Type B pancreatic cell (in vitro differentiated cells): ENCODE measurements at regions not wholly inside any gene's neighbourhood (a gene's known extent, or its start where the extent isn't known, plus 50 kb on each side); places are given as distances from the start of the nearest gene placed in this dataset.

Experiments
- DNase-seq: peaks from one replicate; pipeline ENCODE4 v3.0.0; 2021; ENCODE audit warnings: mixed read lengths; ENCODE audit not compliant: unreplicated experiment; ENCODE audit errors: extremely low spot score
- H3K27ac Mint-ChIP-seq: 2 replicates; pipeline ENCODE4 v1.8.0; 2021; ENCODE audit warnings: mild to moderate bottlenecking, mixed read lengths
- H3K27me3 Mint-ChIP-seq: 2 replicates; pipeline ENCODE4 v1.8.0; 2021; ENCODE audit warnings: mixed read lengths
- H3K36me3 Mint-ChIP-seq: 2 replicates; pipeline ENCODE4 v1.8.0; 2021; ENCODE audit warnings: mixed read lengths
- H3K4me1 Mint-ChIP-seq: one replicate; pipeline ENCODE4 v1.8.0; 2021; ENCODE audit warnings: mixed read lengths; ENCODE audit not compliant: unreplicated experiment
- H3K4me3 Mint-ChIP-seq: 2 replicates; pipeline ENCODE4 v1.8.0; 2021; ENCODE audit warnings: mild to moderate bottlenecking, mixed read lengths
- H3K9me3 Mint-ChIP-seq: 2 replicates; pipeline ENCODE4 v1.8.0; 2021; ENCODE audit warnings: mixed read lengths
- CTCF ChIP-seq: fragments of 200-600 bp; sonication (generic); conservative IDR thresholded peaks from 2 replicates; pipeline ENCODE4 v1.5.0; 2021; ENCODE audit warnings: antibody characterized with exemption, mild to moderate bottlenecking

- Mint-ChIP-seq H3K36me3 (no peaks in the 10 kb centered on the region), H3K27ac (peak overlapping the region; percentile 75), H3K4me1 (peaks cover 58% of the 10 kb centered on the region), H3K9me3 (no peaks in the 10 kb centered on the region), H3K4me3 (peak overlapping the region; percentile 57), H3K27me3 (peaks cover 3% of the 10 kb centered on the region)
- DNase-seq = no peak
- TF ChIP-seq CTCF = no peak
Measured at GRCh38 chr12:114747012-114747858, 63.3 kb upstream of the TBX3 start.

GRCh38 chr12:114746297-114747011 is 62.5 kb upstream of the TBX3 start:
- TF ChIP-seq CTCF = no peak
- Mint-ChIP-seq H3K4me3 (no peak overlapping the region), H3K4me1 (peaks cover 54% of the 10 kb centered on the region), H3K27ac (peak overlapping the region; percentile 28), H3K27me3 (peaks cover 3% of the 10 kb centered on the region), H3K36me3 (no peaks in the 10 kb centered on the region), H3K9me3 (no peaks in the 10 kb centered on the region)
- DNase-seq = no peak

- no peak for DNase-seq
- H3K36me3 Mint-ChIP-seq = no peaks in the 10 kb centered on the region
- TF ChIP-seq CTCF = no peak
- peaks cover 41% of the 10 kb centered on the region for H3K4me1 Mint-ChIP-seq
- H3K27ac Mint-ChIP-seq = no peak overlapping the region
- no peaks in the 10 kb centered on the region for H3K9me3 Mint-ChIP-seq
- H3K27me3 Mint-ChIP-seq = peaks cover 3% of the 10 kb centered on the region
- no peak overlapping the region for H3K4me3 Mint-ChIP-seq
Measured at GRCh38 chr12:114744691-114745090, 60.7 kb upstream of the TBX3 start.

- Mint-ChIP-seq H3K4me3 (no peak overlapping the region), H3K36me3 (no peaks in the 10 kb centered on the region), H3K4me1 (peaks cover 37% of the 10 kb centered on the region), H3K27me3 (peaks cover 3% of the 10 kb centered on the region), H3K9me3 (no peaks in the 10 kb centered on the region), H3K27ac (no peak overlapping the region)
- DNase-seq = no peak
- no peak for TF ChIP-seq CTCF
Measured at GRCh38 chr12:114744285-114744684, 60.3 kb upstream of the TBX3 start.

GRCh38 chr12:114743799-114744198 is 59.8 kb upstream of the TBX3 start:
- DNase-seq = no peak

More at GRCh38 chr12:114743799-114744198, 59.8 kb upstream of the TBX3 start:
- H3K4me3 Mint-ChIP-seq = no peak overlapping the region
- no peaks in the 10 kb centered on the region for H3K36me3 Mint-ChIP-seq
- peaks cover 3% of the 10 kb centered on the region for H3K27me3 Mint-ChIP-seq
- no peak for TF ChIP-seq CTCF
- no peaks in the 10 kb centered on the region for H3K9me3 Mint-ChIP-seq
- H3K27ac Mint-ChIP-seq = no peak overlapping the region
- peaks cover 32% of the 10 kb centered on the region for H3K4me1 Mint-ChIP-seq
